Fibroblast of the aortic adventitia (primary cell): ENCODE measurements at regions not wholly inside any gene's neighbourhood (a gene's known extent, or its start where the extent isn't known, plus 50 kb on each side); places are given as distances from the start of the nearest gene placed in this dataset.
"Not testable (repeated sequence)": the region's sequence is repeated elsewhere in the genome, so short reads cannot be mapped to it uniquely, and the experiment has no call there.

Experiments
- DNase-seq: peaks from one replicate; pipeline ENCODE4 v3.0.0-alpha.2; 2010; ENCODE audit warnings: low read depth
- H3K4me3 ChIP-seq: 2 replicates; pipeline ENCODE4 v1.5.1; 2011; ENCODE audit warnings: low read depth, mild to moderate bottlenecking, control low read depth, low read length, moderate library complexity
- TF ChIP-seq, protein P1 (sequence below): IDR thresholded peaks from 2 replicates; pipeline ENCODE4 v1.5.1; 2011; ENCODE audit warnings: mild to moderate bottlenecking, low read length, control low read depth, inconsistent platforms; ENCODE audit not compliant: insufficient read depth

DNA sequence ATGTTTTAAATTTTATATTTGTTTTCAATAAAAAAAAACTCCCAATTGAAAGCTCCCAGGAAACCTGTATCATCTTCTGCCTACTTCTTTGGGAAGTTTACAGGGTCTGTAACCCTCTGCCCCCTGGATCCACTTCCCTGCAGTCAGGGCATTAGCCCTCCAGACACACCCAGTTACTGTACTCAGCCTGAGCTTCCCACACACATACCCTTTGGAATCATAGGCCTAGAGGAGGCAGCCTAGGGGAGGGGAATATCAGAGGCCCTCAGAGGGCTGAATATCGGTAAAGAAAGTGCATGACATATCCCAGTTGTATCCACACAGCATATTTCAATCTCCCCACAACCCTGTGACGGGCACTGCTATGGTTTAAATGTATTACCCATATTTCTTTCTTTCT, 56.2 kb upstream of the TFPI start:
- not testable (repeated sequence) for DNase-seq, H3K4me3 ChIP-seq

DNA sequence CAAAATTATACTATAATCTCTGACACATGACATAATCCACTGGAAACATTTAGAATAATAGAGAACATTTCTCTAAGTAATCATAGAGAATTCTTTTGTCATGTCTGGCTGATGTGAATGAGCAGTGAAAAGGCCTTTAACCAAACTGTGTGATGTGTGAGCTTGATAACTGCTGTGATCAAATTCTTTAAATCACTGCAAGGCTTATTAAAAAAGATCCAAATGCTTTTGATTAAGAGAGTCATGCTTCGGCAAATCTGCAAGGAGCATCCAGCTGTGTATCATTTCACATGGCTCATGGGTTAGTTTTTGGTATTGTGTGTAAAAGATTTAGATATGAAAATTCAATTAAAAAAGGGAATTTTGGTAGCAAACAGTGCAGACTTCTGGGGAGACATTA, 58.6 kb upstream of the TFPI start:
- H3K4me3 ChIP-seq: no peak overlapping the region
- TF ChIP-seq, protein P1, sequence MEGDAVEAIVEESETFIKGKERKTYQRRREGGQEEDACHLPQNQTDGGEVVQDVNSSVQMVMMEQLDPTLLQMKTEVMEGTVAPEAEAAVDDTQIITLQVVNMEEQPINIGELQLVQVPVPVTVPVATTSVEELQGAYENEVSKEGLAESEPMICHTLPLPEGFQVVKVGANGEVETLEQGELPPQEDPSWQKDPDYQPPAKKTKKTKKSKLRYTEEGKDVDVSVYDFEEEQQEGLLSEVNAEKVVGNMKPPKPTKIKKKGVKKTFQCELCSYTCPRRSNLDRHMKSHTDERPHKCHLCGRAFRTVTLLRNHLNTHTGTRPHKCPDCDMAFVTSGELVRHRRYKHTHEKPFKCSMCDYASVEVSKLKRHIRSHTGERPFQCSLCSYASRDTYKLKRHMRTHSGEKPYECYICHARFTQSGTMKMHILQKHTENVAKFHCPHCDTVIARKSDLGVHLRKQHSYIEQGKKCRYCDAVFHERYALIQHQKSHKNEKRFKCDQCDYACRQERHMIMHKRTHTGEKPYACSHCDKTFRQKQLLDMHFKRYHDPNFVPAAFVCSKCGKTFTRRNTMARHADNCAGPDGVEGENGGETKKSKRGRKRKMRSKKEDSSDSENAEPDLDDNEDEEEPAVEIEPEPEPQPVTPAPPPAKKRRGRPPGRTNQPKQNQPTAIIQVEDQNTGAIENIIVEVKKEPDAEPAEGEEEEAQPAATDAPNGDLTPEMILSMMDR: no peak
- no peak for DNase-seq

DNA sequence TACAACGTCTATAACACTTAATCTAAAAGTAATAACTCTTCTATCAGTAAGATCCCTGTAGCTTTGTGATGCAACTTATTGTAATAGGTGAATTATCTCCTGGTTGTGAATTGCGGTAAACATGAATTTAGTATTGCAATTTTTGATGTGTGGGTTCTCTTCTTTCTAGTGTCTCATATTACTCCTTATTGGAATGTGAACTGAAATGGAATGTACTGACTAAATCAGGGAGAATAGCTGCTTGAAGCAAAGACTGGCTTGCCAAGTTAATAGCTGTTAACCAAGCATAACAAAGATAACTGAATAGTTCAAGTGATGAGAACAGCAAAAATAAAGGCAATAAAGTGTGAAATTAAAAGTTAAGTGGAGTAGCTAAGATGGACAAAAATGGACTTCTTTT, 60.5 kb upstream of the TFPI start:
- peak; percentile 78 for DNase-seq
- TF ChIP-seq, protein P1: no peak
- no peak overlapping the region for H3K4me3 ChIP-seq

DNA sequence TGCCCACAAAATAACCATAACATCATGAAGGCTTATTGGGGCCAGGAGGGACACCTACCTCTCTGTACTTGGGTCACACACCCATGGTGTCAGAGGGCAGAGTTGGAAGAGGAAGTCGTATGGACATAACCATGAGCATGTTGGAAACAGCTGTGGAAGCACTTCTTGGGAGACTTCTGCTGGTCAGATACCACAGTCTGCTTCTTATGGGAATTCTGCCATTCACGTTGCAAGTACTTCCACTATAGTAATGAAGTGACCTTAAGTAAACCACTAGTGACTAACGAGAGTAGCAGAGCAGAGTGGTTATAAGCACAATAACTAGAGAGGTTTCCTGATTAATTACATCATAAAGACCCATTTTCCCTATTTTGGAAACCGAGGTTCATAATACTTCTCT, 61.1 kb upstream of the TFPI start:
- DNase-seq: peak; percentile 24
- H3K4me3 ChIP-seq: no peak overlapping the region
- TF ChIP-seq, protein P1: no peak

DNA sequence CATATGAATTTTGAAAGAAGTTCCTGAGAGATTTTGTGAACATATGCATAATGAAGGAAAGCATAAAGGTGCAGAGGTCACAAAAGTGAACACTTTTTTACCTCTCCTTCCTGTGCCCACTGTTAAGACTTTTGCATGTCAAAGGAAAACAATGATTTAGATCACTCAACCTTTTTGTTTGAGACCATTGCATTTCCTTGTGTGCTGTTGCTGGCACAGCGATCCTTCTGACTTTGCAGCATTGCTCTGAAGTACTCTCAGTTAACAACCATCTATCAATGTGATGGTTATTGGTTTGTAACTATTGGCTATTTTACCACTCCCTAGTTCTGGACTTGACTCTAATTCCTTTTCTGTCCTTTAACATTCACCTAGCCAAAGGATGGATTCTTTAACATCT, 61.7 kb upstream of the TFPI start:
- TF ChIP-seq, protein P1: no peak
- no peak for DNase-seq
- no peak overlapping the region for H3K4me3 ChIP-seq

DNA sequence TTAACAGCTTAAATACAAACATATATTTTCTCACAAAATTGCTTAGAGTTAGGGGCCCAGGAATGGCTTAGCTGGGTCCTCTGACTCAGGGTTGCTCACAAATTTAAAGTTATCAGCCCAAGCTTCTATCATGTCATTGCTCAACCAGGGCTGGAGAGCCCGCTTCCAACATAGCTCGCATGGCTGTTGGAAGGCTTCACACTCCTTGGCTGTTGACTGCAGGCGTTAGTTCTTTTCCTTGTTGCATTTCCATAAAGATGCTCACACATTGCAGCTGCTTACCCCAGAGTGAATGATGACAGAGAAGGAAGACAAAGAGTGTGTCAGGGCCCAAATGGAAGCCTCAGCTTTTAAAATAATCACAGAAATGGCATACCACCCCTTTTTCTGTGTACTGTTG, 62.9 kb upstream of the TFPI start:
- peak; percentile 39 for DNase-seq
- no peak overlapping the region for H3K4me3 ChIP-seq
- TF ChIP-seq, protein P1: no peak

DNA sequence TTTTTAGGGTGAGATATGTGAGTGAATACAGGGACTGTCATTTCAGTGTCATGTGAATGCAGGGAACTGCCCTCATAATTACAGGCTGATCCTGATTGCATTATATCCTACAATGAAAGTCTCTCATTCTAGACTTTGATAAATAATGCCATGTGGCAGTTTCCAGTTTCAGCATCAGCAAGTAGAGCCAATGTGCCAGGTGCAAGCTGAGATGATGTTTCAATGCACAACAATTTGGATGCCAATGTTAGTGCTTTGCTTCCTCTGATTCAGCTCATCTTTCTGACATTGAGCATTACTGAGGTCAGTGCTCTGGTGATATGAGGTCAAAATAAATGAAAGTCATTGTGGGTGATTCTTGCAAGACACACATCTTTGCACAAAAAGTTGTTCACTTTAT, 63.7 kb upstream of the TFPI start:
- no peak for DNase-seq
- no peak overlapping the region for H3K4me3 ChIP-seq
- TF ChIP-seq, protein P1: no peak
